Ovary (tissue), 3 donors: ENCODE measurements at regions not wholly inside any gene's neighbourhood (a gene's known extent, or its start where the extent isn't known, plus 50 kb on each side); places are given as distances from the start of the nearest gene placed in this dataset.

Experiments
- CTCF ChIP-seq, 3 donors: fragments of 450-650 bp in 2 of 3; fragments of 200-600 bp in 1 of 3; IDR thresholded peaks; one replicate each; pipeline versions ENCODE4 v1.5.1 to v1.8.0; 2016 to 2022; ENCODE audit warnings: antibody characterized with exemption in 3 of 3, mild to moderate bottlenecking in 1 of 3
- EP300 ChIP-seq: sonication (generic); formaldehyde crosslinking; IDR thresholded peaks from one replicate; pipeline ENCODE4 v1.6.1; 2017; ENCODE audit warnings: antibody characterized with exemption
- POLR2A ChIP-seq: fragments of 450-650 bp; IDR thresholded peaks from one replicate; pipeline ENCODE4 v1.6.1; 2017; ENCODE audit warnings: antibody characterized with exemption, mild to moderate bottlenecking, moderate library complexity
- donor health status: DM: no; HTN: no; CAD: no.

GRCh38 chr4:12231098-12231497, 802.4 kb upstream of the HS3ST1 start:
- TF ChIP-seq CTCF (IDR thresholded peaks at IDR 0.05): no peak
- TF ChIP-seq EP300: no peak
- TF ChIP-seq POLR2A: no peak
